ENCODE measurements at regions not wholly inside any gene's neighbourhood (a gene's known extent, or its start where the extent isn't known, plus 50 kb on each side); places are given as distances from the start of the nearest gene placed in this dataset.

GRCh38 chr18:45349467-45349866, 265.8 kb upstream of the SLC14A2 start:
- H3K9me1 ChIP-seq (ENCODE audit: control insufficient read depth, extremely low read depth, insufficient read depth, low read length), result no peaks in the 10 kb centered on the region
- H3K27ac ChIP-seq (ENCODE audit: control insufficient read depth, insufficient read depth, low read length), result no peak overlapping the region
- no peak overlapping the region for H3K9ac ChIP-seq (ENCODE audit: control insufficient read depth, extremely low read depth, insufficient read depth, low read length)
- H3K27me3 ChIP-seq (ENCODE audit: control insufficient read depth, extremely low read depth, insufficient read depth, low read length), result no peaks in the 10 kb centered on the region
- H3K79me2 ChIP-seq (ENCODE audit: control insufficient read depth, insufficient read depth, low read length), result no peaks in the 10 kb centered on the region
- FAIRE-seq (no peak), DNase-seq (ENCODE audit: low read depth, low spot score) (no peak)
- peaks cover 12% of the 10 kb centered on the region for H3K4me1 ChIP-seq (ENCODE audit: control insufficient read depth, extremely low read depth, insufficient read depth, low read length)
- no peaks in the 10 kb centered on the region for H3K9me3 ChIP-seq (ENCODE audit: control insufficient read depth, low read depth, low read length)
- dilution Hi-C loops (cut with MboI; ENCODE audit: extremely low pct_ligation_motif_present, low sequenced_read_pairs), result no loop called here
- no peaks in the 10 kb centered on the region for H3K36me3 ChIP-seq (ENCODE audit: control insufficient read depth in 2 of 2, extremely low read depth in 1 of 2, insufficient read depth in 2 of 2, low read length in 2 of 2)
- no peak overlapping the region for H2AFZ ChIP-seq (ENCODE audit: control insufficient read depth, low read length)
- TF ChIP-seq, protein P1, sequence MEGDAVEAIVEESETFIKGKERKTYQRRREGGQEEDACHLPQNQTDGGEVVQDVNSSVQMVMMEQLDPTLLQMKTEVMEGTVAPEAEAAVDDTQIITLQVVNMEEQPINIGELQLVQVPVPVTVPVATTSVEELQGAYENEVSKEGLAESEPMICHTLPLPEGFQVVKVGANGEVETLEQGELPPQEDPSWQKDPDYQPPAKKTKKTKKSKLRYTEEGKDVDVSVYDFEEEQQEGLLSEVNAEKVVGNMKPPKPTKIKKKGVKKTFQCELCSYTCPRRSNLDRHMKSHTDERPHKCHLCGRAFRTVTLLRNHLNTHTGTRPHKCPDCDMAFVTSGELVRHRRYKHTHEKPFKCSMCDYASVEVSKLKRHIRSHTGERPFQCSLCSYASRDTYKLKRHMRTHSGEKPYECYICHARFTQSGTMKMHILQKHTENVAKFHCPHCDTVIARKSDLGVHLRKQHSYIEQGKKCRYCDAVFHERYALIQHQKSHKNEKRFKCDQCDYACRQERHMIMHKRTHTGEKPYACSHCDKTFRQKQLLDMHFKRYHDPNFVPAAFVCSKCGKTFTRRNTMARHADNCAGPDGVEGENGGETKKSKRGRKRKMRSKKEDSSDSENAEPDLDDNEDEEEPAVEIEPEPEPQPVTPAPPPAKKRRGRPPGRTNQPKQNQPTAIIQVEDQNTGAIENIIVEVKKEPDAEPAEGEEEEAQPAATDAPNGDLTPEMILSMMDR (optimal IDR thresholded peaks at IDR 0.05 in 1 of 3, IDR thresholded peaks at IDR 0.05 in 1 of 3, conservative IDR thresholded peaks at IDR 0.05 in 1 of 3; ENCODE audit: extremely low read depth in 1 of 3, insufficient read depth in 2 of 3, low read length in 3 of 3), result no peak
- no peak for TF ChIP-seq EZH2 (IDR thresholded peaks at IDR 0.05; ENCODE audit: low read length)
- no peak overlapping the region for H3K4me3 ChIP-seq (ENCODE audit: control insufficient read depth in 2 of 3, extremely low read depth in 1 of 3, insufficient read depth in 2 of 3, low read depth in 1 of 3, low read length in 3 of 3)
- H4K20me1 ChIP-seq (ENCODE audit: control insufficient read depth, extremely low read depth, insufficient read depth, low read length), result no peaks in the 10 kb centered on the region
- H3K4me2 ChIP-seq (ENCODE audit: control insufficient read depth, extremely low read depth, insufficient read depth, low read depth, low read length), result no peak overlapping the region

- Histone ChIP-seq H3K79me2 (ENCODE audit: control insufficient read depth, insufficient read depth, low read length) (no peaks in the 10 kb centered on the region), H3K9ac (ENCODE audit: control insufficient read depth, extremely low read depth, insufficient read depth, low read length) (no peak overlapping the region), H4K20me1 (ENCODE audit: control insufficient read depth, extremely low read depth, insufficient read depth, low read length) (no peaks in the 10 kb centered on the region), H3K4me3 (ENCODE audit: control insufficient read depth in 2 of 3, extremely low read depth in 1 of 3, insufficient read depth in 2 of 3, low read depth in 1 of 3, low read length in 3 of 3) (no peak overlapping the region), H3K27ac (ENCODE audit: control insufficient read depth, insufficient read depth, low read length) (no peak overlapping the region), H3K36me3 (ENCODE audit: control insufficient read depth in 2 of 2, extremely low read depth in 1 of 2, insufficient read depth in 2 of 2, low read length in 2 of 2) (no peaks in the 10 kb centered on the region), H3K4me1 (ENCODE audit: control insufficient read depth, extremely low read depth, insufficient read depth, low read length) (peaks cover 12% of the 10 kb centered on the region), H3K27me3 (ENCODE audit: control insufficient read depth, extremely low read depth, insufficient read depth, low read length) (no peaks in the 10 kb centered on the region), H3K9me3 (ENCODE audit: control insufficient read depth, low read depth, low read length) (no peaks in the 10 kb centered on the region), H2AFZ (ENCODE audit: control insufficient read depth, low read length) (no peak overlapping the region), H3K9me1 (ENCODE audit: control insufficient read depth, extremely low read depth, insufficient read depth, low read length) (no peaks in the 10 kb centered on the region), H3K4me2 (ENCODE audit: control insufficient read depth, extremely low read depth, insufficient read depth, low read depth, low read length) (no peak overlapping the region)
- FAIRE-seq (peak; percentile 13), DNase-seq (ENCODE audit: low read depth, low spot score) (no peak)
- TF ChIP-seq, protein P1 (optimal IDR thresholded peaks at IDR 0.05 in 1 of 3, IDR thresholded peaks at IDR 0.05 in 1 of 3, conservative IDR thresholded peaks at IDR 0.05 in 1 of 3; ENCODE audit: extremely low read depth in 1 of 3, insufficient read depth in 2 of 3, low read length in 3 of 3), result no peak
- no peak for TF ChIP-seq EZH2 (IDR thresholded peaks at IDR 0.05; ENCODE audit: low read length)
- dilution Hi-C loops (cut with MboI; ENCODE audit: extremely low pct_ligation_motif_present, low sequenced_read_pairs), result no loop called here
Observed at GRCh38 chr18:45350404-45351156, 264.7 kb upstream of the SLC14A2 start.
